Inflammatory macrophage treated with lipopolysaccharide for 1 hour (primary cell): ENCODE measurements at regions not wholly inside any gene's neighbourhood (a gene's known extent, or its start where the extent isn't known, plus 50 kb on each side); places are given as distances from the start of the nearest gene placed in this dataset.

Experiments used
- DNase-seq, 2 donors: peaks; one replicate each; pipeline ENCODE4 v3.0.0-alpha.2; 2020 to 2022

DNA sequence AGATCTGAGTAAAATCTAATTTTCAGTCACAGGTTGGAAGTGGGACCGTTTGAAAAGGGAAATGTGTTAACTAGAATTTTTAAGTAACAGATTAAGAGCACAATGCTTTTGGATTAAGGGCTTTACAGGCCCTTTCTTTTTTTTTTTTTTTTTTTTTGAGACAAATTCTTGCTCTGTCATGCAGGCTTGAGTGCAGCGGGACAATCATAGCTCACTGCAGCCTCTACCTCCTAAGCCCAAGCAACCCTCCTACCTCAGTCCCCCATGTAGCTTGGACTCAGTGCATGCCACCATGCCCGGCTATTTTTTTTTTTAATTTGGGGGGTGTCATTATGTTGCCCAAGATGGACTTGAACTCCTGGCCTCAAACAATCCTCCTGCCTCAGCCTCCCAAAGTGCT, 363.7 kb downstream of the LIG4 start:
- DNase-seq: no peak

DNA sequence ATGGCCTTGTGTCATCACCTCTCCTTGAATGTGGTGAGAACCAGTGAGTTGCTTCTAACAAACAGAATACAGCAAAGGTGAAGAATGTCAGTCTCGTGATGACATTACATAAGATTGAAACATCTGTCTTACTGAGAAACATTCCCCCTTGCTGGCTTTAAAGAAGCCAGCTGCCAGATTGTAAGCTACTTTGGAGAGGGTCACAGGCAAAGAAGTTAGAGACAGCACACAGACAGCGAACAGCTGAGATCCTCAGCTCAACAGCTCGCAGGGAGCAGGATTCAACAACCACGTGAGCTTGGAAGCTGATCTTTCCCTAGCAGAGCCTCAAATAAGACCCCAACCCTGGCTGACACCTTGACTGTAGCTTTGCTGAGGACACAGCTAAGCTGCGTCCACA, 367.9 kb downstream of the LIG4 start:
- no peak for DNase-seq

DNA sequence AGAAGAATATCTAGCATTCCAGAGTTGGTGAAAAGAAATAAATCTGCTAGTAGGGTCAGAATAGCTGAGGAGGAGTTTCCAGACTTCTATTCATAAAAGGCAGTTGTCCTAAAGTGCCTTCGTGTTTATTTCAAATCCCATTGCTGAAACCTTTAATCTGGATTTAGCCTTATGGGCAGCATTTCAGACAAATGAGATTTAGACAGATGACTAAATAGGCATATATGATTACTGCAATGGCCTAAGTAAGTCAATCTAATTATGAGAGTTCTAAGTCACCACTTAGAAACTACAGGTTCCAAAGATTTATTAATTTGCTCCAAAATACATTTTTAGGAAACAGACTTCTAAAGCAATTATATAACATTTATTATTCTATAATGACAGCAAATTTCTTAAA, 368.7 kb downstream of the LIG4 start:
- no peak for DNase-seq

DNA sequence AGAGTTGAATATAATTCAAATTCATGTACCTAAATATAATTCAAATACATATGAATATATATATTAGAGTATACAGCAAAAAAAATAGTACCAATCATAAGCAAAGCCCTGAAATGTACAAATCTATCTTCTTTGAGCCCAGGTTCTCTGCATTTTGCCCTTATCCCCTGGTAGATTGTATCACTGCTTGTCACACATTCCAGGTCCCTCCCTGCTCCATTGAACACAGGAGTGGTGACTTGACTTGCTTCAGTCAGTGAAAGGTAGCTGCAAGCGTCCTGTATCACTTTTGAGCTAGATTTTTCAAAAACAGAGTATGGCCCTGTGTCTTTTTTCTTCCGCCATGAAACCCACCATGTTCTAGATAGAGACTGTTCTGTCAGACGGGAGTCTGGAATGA, 369.4 kb downstream of the LIG4 start:
- no peak for DNase-seq

DNA sequence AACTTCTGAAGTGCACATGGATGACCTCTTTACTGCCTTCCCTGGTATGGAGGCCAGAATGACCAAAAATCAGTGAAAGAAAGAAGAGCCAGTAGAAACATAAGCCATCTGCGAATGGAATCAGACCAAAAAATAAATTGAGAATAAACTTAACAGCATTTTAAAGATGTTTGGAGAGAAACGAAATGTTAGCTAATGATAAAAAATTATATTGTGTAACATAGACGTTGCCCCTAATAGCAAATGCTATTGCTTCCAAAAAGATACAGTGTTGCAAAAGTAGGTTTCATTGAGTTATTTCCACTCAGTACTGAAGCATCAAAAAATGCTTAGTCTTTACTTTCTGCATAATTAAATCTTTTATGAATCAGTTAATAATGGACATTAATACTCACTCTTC, 371.7 kb downstream of the LIG4 start:
- DNase-seq: no peak

DNA sequence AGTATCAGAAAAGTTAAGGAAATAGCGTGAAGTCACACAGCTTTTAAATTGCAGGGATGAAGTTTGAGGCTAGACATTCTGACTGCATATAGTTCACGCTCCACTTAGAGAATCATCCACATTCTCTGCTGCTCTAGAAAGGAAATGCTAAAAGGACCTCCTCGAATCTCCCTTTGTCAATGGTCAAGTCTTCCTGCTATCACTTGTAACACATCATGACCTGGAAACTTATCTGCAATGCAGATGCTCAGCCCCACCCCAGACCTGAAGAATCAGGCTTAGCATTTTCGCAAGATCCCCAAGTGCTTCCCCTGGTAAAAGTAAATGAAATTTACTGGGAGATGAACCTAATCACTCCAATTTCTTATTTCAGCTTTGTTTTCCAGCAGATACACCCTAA, 372.1 kb downstream of the LIG4 start:
- DNase-seq: no peak

DNA sequence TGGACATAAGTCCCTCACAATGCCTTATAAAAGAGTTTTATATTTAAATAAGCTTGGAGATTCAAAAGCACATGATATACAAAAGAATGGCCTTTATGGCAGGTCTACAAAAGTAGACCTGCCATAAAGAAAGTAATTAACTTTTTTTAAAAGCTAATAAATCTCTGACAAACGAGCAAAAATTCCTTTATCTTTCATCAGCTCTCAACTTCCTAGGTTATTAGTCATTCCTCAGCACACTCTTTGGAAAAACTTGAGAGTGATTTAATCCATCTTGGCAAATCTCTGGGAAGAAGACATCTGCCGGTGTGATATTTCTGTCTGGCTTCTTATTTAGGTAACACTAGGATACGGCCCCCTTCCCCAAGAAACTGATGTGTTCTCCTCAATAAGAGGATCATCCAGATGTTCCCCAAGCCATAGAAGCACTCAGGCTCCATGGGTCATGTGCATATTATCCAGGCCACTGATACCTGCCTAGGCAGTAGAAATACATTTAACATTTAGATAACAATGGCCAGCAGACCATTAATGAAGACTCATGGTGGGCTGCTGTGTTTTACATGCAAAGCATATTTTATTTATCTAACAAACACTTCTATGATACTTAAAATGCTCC, 372.7 kb downstream of the LIG4 start:
- DNase-seq: no peak

DNA sequence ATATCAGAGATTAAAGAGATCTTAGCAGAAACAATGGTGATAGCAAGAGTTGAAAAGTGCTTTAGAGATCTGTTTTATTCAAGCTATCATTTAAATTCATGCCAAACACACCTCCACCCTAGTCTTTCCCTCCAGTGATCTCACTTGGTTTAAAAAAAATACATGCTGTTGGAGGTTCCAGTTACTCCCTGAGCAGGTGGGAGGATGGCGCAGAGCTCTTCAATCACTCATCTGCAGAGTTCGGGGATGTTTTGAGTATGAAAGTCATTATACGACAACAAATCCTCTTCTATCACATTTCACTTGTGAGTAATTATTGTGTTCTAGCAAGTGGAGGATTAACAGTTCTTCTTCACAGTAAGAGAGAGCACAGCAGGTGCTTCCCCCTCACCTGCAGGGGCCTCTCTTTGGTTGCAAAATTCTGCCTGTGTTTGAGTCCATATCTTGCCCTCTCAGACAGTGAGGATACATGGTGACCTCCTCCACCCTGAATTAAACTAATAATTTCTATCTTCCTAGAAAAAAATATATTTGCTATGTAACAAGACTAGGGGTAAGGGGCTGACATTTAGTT, 376.7 kb downstream of the LIG4 start:
- no peak for DNase-seq

DNA sequence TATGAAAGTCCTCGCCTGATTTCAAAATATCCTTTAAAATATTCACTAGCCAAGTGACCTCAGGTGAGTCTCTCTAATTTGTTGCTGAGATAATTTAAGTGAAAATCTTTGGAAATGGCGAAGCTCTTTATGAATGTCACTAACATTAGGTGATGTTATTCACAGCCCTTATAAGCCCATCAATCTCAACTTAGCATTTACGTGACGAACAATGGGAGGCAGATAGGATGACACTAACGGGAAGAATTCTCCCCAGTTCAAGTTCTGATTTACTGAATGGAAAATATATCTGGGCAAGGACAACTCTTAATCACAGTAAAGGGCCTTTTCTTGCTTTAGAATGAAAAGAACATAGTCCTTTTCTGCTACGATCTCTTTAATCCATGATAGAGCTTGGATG, 378.7 kb downstream of the LIG4 start:
- no peak for DNase-seq

DNA sequence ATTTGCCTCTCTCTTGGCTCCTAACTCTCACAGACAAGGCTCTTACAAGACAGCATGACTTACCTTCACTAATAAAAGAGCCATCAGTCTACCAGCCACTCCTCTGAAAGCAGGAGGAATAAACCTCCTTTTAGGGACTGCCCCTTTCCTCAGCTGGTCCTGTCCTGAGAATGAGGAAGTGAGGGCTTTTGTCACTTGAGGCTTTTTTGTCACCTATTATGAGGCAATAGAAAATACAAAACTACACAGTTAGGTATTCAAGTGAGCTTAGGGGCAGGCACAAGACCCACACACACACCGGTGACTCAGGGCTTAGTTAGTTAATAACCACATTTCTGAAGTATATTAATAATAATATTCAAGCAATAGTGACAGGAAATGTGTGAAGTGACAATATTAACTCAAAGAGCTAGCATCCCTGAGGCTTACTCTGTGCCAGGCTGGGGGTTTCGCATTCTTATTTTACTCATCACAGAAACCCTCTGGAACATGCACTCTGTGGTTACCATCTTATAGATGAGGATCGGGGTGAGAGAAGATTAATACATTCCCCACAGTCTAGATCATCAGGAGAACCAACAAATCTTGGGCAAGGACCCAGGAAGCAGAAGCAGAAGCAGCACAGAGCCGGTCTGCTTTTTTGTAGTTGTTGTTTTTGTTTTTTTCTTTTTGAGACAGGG, 379.9 kb downstream of the LIG4 start:
- DNase-seq: no peak

DNA sequence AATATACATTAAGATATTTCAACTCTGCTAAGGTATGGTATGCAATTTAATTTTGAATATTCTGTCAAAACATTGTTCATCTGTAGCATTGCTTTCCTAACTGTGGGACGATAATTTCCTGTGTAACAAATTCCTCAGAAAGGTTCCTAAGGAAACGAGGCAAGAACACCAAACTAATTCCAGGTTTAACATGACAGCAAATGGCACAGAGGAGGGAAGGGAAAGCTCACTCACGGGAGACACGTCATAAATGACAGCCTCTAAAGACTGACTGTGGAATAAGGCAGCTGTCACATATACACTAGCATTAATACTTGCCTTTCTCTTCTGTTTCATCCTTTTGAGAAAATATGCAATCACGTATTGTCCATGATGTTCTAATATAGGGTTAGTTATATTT, 380.6 kb downstream of the LIG4 start:
- DNase-seq: no peak

DNA sequence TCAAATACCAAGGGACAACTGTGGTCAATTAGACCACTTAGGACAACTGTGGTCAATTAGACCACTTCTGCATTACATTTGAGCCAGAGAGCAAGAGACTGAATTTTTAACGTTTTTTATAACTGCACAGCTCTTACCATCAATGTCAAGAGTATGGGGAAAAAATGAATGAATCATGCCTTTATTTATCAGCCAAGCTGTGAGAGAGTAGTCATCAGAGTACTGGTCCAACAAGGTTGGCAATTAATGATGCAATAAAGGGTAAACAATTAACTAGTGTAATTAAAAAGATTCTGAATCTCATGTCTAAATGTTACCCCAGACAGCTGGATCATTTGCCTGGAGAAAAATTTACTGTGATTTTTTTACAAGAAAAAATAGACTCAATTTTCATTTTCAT, 381.1 kb downstream of the LIG4 start:
- no peak for DNase-seq

DNA sequence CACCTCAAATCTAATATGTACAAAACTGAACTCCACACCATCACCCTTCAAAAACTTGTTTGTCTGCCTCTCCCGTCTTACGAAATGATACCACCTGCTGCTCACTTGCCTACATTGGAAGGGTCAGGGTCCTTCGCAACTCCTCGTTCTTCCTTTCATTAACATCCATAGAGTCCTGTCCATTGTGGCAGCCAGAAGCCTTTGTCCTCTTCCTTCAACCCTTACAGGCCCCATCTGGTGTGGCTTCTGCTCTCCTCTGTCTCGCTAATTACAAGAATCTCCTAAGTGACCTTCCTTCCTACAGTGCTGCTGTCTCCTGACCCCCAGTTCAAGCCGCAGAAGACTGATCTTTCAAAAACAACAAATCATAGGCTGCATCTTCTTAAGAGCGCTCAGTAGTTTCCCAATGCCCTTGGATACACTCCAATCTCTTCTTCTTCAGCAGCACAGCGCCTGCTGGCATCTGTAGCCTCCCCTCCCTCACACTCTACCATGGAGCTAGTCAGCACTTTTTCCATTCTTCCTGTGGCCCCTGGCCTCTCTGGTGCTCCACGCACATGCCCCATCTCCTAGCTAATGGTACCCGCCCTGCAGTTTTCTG, 382.7 kb downstream of the LIG4 start:
- no peak for DNase-seq

DNA sequence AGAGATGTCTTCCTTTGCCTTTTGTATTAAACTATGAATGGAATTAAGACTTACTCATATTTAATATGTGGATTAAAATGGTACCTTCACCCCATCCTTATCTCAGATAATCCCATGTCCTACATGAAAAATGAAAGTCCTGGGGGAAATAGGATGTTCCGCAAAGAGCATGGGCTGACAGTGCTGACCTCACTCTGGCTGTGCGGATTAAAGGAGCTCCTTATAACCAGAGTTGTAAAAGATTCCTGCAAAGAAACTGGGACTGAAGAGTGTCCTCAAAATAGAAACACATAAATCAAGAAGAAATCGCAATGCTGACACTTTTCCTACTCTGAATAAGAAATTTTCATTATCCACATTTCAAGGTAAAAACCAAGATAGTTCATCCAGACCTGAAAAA, 384.5 kb downstream of the LIG4 start:
- no peak for DNase-seq

DNA sequence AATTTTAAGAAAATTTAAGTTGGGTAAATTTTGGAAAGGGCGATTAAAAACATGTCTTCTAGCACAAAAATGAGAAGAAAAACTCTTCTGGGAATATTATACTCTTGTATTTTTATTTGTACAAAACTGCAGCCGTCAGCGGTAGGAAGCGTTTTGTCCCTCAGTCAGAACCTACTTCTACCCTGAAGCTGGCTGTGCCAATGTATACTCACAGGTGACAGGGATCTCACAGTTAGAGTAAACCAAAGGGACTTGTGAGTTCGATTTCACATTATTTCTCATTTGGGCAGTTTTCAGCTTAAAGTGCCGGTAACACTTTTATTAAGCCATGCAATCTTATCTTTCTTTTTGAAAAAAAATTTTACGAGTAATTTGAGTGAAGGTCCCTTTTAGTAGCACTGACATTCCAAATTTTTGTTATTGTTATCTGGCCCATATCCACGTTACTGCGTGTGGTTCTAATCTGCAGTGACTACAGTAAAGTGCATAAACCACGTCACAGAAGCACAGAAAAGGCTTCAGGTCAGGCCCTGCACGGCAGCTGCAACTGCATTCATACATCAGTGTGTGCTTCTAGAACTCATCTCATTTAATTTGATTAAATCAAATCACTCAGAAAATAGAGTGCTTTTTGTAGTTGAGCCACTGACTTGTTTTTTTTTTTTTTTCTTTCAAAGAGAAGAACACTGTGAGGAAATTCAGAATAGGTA, 387.3 kb downstream of the LIG4 start:
- DNase-seq: no peak

DNA sequence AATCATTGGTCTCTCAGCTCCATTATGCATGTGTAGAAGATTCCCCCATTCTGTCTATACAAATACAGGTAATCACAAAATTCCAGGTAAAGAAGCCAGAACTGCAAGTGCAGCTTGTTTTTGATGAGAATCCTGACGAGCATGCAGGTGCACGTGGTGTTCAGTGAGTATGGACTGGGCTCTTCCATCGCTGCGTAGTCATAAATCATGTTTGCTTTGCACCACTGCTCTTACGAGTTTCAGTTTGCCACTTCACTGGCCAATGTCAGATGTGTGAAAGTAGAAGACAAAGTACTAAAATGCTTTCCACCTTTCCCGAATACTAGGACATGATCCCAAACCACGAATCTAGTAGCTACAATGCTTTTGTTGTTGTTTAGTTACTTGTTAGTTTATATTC, 390.7 kb downstream of the LIG4 start:
- no peak for DNase-seq

DNA sequence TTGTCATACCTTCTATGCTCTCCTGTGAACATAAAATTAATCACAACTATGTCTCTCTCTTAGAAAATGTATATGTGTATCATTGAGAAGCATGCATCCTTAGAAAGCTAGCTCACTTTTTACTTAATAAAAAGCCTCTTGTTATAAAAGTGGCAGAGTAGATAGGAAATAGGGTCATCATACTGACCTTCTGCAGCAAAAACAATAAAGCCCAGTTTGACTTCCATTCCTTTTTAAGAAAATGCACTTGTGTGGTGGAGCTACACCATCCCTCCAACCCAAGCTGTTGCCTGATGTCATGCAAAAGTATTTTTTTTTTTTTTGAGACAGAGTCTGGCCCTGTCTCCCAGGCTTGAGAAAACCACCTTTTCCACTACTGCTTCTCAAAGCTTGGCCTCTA, 393.3 kb downstream of the LIG4 start:
- DNase-seq: no peak

DNA sequence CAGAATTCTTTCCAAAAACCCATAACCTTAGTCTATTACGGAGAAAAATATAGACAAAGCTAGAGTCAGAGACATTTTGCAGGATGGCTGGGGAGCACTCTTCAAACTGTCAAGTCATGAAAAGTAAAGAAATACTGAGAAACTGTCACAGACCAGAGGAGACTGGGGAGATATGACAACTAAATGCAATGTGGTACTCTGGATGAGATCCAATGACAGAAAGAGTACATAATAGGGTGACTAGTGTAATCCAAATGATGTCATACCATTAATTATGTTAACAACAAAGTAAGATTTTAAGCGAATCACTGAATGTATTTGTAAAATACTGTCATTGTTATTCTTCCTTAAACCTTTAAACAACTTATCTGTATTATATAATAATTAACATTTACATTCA, 393.8 kb downstream of the LIG4 start:
- no peak for DNase-seq

DNA sequence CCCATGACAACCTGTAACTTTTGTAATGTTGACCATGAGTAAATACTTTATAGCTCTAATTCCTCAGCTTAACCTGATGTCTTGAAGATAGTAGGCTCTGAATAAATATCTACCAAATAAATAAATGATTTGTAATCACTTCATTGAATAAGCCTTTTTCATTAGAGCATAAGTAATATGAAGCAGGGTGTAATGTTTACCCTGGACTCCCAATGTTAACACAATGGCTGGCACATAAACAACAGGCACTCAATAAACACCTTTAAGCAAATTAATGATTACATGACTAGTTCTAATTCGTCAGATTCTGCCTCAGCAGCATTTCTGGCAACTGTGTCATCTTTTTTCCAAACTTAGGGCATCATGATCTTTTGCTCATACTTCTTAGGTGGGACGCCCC, 396.3 kb downstream of the LIG4 start:
- DNase-seq: no peak

DNA sequence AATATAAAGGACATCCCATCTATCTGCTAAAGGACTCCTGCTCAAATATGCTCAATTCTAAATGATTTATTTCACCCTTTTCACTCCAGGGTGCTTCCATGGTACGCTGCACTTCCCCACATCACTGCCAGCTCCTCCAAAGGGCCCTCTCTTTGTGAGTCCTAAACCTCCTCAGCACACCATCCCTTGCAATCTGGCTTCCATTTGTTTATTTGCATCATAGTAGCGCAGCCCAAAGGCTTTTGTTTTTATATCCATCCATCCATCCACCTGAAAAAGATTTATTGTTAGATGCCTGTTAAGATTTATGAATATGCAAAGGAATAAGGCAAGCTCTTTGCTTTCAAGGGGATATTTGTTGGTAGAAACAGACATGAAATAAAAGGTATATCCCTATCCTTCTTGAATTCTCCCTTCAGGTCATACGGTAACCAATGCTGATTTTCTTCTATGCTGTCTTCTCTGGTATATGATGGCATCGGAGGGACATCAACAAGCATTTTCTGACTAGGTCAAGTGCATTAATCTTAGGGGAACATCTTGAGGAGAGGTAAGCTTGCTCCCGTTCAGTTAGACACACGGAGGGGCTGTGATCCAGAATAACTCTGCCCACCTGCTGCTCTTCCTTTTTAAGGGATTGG, 397.6 kb downstream of the LIG4 start:
- DNase-seq: no peak

DNA sequence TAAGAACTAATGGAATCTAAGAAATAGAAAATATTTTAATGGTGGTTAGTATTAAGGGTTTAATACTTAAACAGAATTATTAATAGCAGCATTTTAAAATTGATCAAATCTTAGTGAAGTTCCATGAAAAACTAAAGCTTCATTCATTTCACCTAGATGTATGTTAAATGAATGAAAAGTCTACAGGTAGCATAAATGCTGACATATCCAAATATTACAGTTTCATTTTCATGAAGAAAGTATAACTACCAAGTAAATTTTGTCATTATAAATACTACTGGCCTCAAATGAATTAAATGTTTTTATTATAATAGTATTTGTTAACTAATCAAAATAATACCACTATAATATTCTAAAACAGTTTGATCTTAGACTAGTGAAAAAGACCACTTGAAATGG, 403.3 kb downstream of the LIG4 start:
- DNase-seq: no peak

DNA sequence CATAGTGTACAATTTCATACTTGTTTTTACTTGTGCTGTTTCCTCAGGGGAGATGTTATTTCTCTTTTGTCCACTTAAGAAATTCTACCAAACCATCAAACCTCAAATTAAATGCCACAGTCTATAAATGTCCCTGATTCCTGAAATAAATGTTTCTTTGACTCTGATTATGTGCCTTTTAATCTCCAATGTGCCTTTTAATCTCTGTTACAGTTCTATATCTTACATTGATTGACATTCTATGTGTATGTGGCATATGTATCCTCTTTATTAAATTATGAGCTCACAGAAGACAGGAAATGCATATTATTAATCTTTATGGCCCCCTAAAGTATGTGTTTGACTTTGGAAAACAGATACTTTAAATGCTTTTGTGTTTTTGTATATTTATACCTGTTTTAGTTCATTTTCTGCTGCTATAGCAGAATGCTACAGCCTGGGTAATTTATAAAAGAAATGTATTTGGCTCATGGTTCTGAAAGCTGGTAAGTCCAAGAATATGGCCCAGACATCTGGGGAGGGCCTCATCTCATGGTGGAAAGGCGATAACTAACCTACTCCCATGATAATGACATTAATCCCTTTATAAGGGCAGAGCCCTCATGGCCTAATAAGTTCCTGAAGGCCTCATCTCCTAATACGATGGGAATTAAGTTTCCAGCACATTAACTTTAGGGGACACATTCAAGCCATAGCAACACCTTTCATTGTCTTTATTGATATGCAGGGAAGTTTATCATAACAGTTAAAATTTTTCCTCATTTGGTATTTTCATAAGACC, 403.9 kb downstream of the LIG4 start:
- DNase-seq: no peak

DNA sequence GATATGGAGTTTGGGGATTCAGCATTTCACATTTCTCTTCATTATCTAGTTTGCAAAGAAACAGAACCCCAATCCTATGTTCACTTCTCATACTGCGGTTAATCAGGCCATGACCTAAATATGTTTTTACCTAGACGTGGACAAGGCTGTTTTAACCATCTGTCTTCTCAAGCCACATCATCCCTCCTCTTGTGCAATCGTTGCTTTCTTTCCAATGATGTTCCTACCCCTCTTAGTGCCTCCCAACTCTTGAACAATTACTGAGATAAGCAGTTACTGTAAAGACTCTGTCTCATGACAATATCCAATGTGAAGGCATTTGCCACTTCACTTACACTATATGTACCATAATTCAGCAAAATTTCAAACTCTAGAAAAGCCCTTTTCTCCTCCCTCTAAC, 406.2 kb downstream of the LIG4 start:
- no peak for DNase-seq
